HepG2 (cell line): ENCODE measurements at regions not wholly inside any gene's neighbourhood (a gene's known extent, or its start where the extent isn't known, plus 50 kb on each side); places are given as distances from the start of the nearest gene placed in this dataset.

Source experiments
- BRD4 ChIP-seq: sonication (generic); formaldehyde crosslinking; IDR thresholded peaks from 2 replicates; pipeline ENCODE4 v1.4.0; 2020; ENCODE audit warnings: missing genetic modification reagents
- CBX1 ChIP-seq: IDR thresholded peaks from one replicate; pipeline ENCODE4 v1.6.1; 2016; ENCODE audit warnings: antibody characterized with exemption, low read depth
- CREB1 ChIP-seq, 2 experiments: fragments of 450-650 bp in 1 of 2; IDR thresholded peaks; 2 replicates each; pipeline ENCODE4 v1.6.1; 2016 to 2017; ENCODE audit warnings: control low read depth in 1 of 2, mild to moderate bottlenecking in 1 of 2, missing compliant biosample characterization in 1 of 2, missing genetic modification characterization in 1 of 2
- CTCF ChIP-seq: sonication (generic); formaldehyde crosslinking; IDR thresholded peaks from 2 replicates; pipeline ENCODE4 v1.5.0; 2020; ENCODE audit warnings: mild to moderate bottlenecking, missing genetic modification reagents, moderate library complexity
- POLR2A ChIP-seq, 2 experiments: IDR thresholded peaks; 2 replicates each; pipeline ENCODE4 v1.6.1; 2011; ENCODE audit warnings: low read depth in 2 of 2, low read length in 2 of 2, mild to moderate bottlenecking in 1 of 2, moderate library complexity in 1 of 2; ENCODE audit not compliant: insufficient read depth in 1 of 2
- REXO4 ChIP-seq: sonication (generic); formaldehyde crosslinking; IDR thresholded peaks from 2 replicates; pipeline ENCODE4 v1.8.0; 2022; ENCODE audit warnings: missing genetic modification reagents, mild to moderate bottlenecking, borderline replicate concordance
- RFX1 ChIP-seq: fragments of 450-650 bp; IDR thresholded peaks from 2 replicates; pipeline ENCODE4 v1.6.1; 2017
- USF2 ChIP-seq, 2 experiments: sonication (generic) in 1 of 2; formaldehyde crosslinking in 1 of 2; IDR thresholded peaks; 2 replicates each; pipeline versions ENCODE4 v1.5.1 to v1.6.1; 2011 to 2020; ENCODE audit warnings: borderline replicate concordance in 1 of 2, low read depth in 1 of 2, low read length in 1 of 2, mild to moderate bottlenecking in 1 of 2, missing genetic modification reagents in 1 of 2, moderate library complexity in 1 of 2
- ZNF468 ChIP-seq: sonication (generic); formaldehyde crosslinking; IDR thresholded peaks from 2 replicates; pipeline ENCODE4 v1.8.0; 2022; ENCODE audit warnings: mild to moderate bottlenecking, moderate library complexity, missing genetic modification reagents
- ZNF512 ChIP-seq: sonication (generic); formaldehyde crosslinking; IDR thresholded peaks from 2 replicates; pipeline ENCODE4 v1.4.0; 2020; ENCODE audit warnings: mild to moderate bottlenecking, missing genetic modification reagents
- ZNF691 ChIP-seq: sonication (generic); formaldehyde crosslinking; IDR thresholded peaks from 2 replicates; pipeline ENCODE4 v1.4.0; 2020; ENCODE audit warnings: missing genetic modification reagents, low read depth, mild to moderate bottlenecking, borderline replicate concordance
- TF ChIP-seq, protein P1 (sequence below): sonication (generic); formaldehyde crosslinking; IDR thresholded peaks from 2 replicates; pipeline ENCODE4 v1.4.0; 2020; ENCODE audit warnings: mild to moderate bottlenecking, missing genetic modification reagents

DNA sequence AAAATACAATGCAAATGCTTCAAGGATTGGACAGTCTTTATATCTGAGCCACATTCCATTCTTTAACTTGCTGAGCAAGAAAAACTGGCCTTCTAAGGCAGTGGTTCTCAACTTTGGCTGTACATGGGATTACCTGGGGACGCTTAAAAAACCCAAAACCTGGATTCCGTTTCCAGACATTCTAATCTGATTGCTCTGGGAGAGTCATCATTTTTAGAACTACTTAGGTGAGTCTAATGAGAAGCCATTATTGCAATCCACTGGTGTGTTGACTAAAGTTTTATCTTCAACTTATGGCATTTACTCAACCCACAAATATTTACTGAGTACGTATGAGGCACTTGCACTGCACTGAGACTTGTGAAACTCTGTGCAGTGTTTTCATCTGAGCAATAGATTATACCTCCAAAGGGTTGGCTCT is 195.7 kb upstream of the ATP11B start:
- TF ChIP-seq ZNF512 (CRISPR knock-in tag) (no peak), CTCF (CRISPR knock-in tag) (no peak), REXO4 (CRISPR knock-in tag) (no peak), CREB1 (IDR thresholded peaks at IDR 0.05) (no peak), CREB1 (CRISPR knock-in tag; IDR thresholded peaks at IDR 0.05) (no peak), ZNF468 (CRISPR knock-in tag) (no peak), ZNF691 (no peak), CBX1 (no peak), BRD4 (CRISPR knock-in tag) (no peak), RFX1 (no peak), USF2 (IDR thresholded peaks at IDR 0.05; ENCODE audit: low read depth, low read length) (no peak), USF2 (CRISPR knock-in tag; IDR thresholded peaks at IDR 0.05; ENCODE audit: borderline replicate concordance) (no peak), POLR2A (IDR thresholded peaks at IDR 0.05; ENCODE audit: insufficient read depth in 1 of 2, low read depth in 2 of 2, low read length in 2 of 2) (no peak)
- TF ChIP-seq, protein P1, sequence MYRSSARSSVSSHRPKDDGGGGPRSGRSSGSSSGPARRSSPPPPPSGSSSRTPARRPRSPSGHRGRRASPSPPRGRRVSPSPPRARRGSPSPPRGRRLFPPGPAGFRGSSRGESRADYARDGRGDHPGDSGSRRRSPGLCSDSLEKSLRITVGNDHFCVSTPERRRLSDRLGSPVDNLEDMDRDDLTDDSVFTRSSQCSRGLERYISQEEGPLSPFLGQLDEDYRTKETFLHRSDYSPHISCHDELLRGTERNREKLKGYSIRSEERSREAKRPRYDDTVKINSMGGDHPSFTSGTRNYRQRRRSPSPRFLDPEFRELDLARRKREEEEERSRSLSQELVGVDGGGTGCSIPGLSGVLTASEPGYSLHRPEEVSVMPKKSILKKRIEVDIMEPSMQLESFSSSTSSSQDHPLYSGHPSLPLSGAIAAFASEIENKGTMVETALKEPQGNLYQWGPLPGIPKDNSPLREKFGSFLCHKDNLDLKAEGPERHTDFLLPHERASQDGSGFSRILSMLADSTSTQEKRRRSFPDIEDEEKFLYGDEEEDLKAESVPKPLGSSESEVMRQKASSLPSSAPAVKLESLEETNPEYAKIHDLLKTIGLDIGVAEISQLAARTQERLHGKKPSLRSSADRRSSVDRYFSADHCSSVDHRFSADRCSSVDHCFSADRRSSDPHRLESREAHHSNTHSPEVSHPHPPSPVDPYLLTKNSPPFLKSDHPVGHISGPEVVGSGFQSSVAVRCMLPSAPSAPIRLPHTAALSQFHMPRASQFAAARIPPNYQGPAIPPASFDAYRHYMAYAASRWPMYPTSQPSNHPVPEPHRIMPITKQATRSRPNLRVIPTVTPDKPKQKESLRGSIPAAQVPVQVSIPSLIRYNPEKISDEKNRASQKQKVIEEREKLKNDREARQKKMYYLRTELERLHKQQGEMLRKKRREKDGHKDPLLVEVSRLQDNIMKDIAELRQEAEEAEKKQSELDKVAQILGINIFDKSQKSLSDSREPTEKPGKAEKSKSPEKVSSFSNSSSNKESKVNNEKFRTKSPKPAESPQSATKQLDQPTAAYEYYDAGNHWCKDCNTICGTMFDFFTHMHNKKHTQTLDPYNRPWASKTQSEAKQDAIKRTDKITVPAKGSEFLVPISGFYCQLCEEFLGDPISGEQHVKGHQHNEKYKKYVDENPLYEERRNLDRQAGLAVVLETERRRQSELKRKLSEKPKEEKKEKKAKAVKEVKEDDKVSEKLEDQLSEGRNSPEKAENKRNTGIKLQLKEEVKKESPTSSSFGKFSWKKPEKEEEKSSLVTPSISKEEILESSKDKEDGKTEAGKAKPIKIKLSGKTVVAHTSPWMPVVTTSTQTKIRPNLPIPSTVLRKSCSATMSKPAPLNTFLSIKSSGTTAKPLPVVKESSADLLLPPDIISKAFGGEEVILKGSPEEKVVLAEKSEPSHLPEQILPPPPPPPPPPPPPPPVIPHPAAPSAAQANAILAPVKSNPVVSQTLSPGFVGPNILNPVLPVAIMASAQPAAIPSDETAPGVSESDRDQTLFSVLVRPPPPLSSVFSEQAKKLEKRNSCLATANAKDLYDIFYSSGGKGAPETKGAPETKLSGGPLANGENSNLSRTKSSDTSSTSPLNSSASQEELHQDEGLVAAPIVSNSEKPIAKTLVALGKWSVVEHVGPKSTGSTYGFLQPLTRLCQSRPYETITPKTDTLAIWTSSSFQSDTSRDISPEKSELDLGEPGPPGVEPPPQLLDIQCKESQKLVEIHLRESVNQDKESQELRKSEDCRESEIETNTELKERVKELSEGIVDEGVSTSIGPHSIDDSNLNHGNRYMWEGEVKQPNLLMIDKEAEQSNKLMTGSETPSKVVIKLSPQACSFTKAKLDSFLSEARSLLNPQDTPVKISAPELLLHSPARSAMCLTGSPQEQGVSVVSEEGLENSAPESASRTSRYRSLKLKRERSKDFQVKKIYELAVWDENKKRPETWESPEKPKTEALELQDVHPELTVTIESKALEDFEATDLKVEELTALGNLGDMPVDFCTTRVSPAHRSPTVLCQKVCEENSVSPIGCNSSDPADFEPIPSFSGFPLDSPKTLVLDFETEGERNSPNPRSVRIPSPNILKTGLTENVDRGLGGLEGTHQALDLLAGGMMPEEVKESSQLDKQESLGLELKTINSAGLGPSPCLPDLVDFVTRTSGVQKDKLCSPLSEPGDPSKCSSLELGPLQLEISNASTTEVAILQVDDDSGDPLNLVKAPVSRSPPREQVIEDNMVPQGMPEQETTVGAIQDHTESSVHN (CRISPR knock-in tag) = no peak
